LoVo (cell line): ENCODE measurements at regions not wholly inside any gene's neighbourhood (a gene's known extent, or its start where the extent isn't known, plus 50 kb on each side); places are given as distances from the start of the nearest gene placed in this dataset.
"Not testable (repeated sequence)": the region's sequence is repeated elsewhere in the genome, so short reads cannot be mapped to it uniquely, and the experiment has no call there.

Experiments
- DNase-seq: peaks from one replicate; pipeline ENCODE4 v3.0.0-alpha.2; 2016; ENCODE audit warnings: low spot score

- DNase-seq, result no peak
Observed at GRCh38 chr12:46670636-46671035, 155.2 kb downstream of the SLC38A4 start.

- no peak for DNase-seq
Observed at GRCh38 chr12:46669720-46670119, 156.1 kb downstream of the SLC38A4 start.

DNA sequence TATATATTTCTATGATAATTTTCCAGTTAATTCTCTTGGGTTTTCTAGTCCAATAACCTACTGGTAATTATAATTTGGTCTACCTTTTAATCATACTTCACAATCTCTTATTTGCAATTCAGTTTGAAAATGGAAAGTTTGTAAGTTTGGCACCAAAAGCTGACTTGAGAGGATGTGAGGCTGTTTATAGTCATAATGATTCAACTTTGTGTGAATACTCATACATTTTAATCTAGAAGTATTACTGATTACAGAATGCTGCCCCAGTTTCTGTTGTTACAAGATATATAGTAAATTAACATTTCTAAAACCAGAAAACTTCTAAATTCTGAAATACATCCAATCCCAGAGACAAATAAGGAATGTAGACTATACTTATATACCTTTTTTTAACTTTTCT, 158.2 kb downstream of the SLC38A4 start:
- DNase-seq, result no peak

GRCh38 chr12:46664761-46665287, 161.0 kb downstream of the SLC38A4 start:
- DNase-seq, result peak; percentile 71

GRCh38 chr12:46663318-46663717, 162.5 kb downstream of the SLC38A4 start:
- DNase-seq, result no peak

GRCh38 chr12:46661110-46661845, 164.5 kb downstream of the SLC38A4 start:
- peak; percentile 67 for DNase-seq

GRCh38 chr12:46660719-46661109, 165.1 kb downstream of the SLC38A4 start:
- DNase-seq, result no peak

GRCh38 chr12:46660276-46660675, 165.5 kb downstream of the SLC38A4 start:
- DNase-seq, result no peak

GRCh38 chr12:46659824-46660223, 166.0 kb downstream of the SLC38A4 start:
- DNase-seq, result no peak

- DNase-seq, result no peak
Observed at GRCh38 chr12:46659032-46659650, 166.7 kb downstream of the SLC38A4 start.

DNA sequence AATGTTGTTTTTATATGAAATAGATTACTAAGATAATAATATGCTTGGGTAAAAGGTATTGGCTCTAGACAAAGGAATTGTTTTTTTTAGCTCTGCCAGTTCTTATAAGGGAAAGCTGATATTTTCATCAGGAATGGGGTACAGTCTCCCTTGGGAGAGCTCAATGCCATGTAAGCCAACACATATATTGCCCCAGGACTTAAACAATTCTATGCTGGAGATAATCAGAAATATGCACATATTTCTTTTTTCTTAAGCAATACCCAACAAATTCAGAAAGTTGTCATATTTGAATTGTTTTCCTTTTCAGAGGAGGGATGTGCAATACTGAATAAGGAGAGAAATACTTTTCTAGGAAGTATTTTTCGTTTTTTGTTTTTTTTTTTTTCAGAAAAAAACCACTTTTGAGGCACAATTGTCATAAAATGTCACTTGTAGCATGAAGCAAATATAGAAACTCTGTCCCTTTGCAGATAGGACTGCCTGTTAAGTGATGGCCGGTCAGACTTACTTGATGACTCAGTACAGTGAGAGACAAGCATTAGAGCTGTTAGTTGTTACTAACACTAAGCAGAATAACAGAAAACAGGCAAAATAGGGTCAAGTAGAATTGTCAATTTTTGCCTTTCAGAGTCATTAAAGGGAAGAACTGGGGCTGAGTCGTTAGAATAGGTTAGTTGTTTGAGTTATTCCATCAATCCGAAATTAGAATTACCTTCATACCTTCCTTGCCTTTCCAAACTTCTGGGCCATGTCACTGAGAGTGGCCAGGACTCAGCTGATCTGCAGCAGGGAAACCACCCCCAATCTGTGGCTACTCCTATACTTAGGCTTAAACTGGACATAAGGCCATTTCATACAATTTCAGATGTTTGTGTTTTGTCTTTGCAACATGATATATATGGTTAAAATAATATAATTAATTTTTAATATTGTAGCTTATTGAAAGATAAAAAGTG, 168.1 kb downstream of the SLC38A4 start:
- DNase-seq, result no peak

DNA sequence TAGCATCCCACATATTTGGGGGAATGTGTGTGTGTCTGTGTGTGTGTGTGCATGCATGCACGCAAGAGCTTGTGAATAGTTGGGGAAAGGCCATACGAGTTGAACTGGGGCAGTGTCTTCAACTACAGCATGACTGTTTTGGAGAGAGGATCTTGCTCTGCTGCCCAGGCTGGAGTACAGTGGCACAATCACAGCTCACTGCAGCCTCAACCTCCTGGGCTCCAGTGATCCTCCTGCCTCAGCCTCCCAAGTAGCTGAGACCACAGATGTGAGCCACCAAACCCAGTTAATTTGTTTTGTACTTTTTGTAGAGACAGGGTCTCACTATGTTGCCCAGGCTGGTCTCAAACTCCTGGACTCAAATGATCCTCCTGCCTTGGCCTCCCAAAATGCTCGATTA, 169.8 kb downstream of the SLC38A4 start:
- not testable (repeated sequence) for DNase-seq

DNA sequence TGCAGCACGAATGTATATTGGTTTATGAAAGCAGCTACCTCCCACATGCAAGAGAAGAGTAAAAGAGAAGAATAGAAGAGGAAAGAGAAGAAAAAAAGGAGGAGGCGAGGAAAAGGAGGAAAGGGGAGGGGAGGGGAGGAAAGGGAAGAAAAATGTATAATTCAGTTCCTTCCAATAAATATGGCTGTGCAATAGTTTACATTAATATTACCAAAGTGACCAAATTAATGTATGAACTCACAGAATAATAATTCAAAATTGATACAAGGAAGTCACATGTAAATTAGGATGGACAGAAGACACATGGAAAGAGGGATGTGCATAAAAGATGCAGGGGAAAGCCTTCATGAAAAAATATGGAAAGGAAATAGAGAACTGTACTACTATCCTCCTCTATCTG, 172.5 kb downstream of the SLC38A4 start:
- DNase-seq, result no peak

GRCh38 chr12:46652692-46653091, 173.1 kb downstream of the SLC38A4 start:
- no peak for DNase-seq

DNA sequence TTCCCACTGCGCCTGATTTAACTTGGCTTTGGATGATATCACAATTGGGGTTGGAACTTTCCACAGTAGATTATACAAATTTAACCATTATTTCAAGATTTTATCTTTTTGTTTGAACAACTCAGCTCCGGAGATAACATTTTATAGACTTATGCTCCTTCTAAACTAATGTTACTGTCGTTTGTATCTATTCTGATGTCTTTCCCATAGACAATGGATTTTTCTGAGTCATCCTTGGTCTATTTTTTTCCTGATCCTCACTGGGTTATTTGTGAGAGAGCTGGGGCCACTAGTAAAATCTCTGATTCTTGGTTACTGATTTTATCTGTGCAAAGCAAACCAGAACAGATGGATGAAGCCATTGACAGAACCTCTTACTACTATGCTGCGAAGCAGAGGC, 175.1 kb downstream of the SLC38A4 start:
- no peak for DNase-seq

- no peak for DNase-seq
Observed at GRCh38 chr12:46649433-46649832, 176.4 kb downstream of the SLC38A4 start.

DNA sequence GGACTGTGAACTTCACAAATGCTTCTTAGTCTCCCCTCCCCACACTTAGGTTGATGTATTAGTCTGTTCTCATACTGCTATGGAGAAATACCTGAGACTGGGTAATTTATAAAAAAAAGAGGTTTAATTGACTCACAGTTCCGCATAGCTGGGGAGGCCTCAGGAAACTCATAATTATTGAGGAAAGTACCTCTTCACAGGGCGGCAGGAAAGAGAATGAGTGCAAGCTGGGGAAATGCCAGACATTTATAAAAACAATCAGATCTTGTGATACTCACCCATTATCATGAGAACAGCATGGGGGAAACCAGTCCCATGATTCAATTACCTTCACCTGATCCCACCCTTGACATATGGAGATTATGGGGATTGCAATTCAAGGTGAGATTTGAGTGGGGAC, 178.8 kb downstream of the SLC38A4 start:
- no peak for DNase-seq

DNA sequence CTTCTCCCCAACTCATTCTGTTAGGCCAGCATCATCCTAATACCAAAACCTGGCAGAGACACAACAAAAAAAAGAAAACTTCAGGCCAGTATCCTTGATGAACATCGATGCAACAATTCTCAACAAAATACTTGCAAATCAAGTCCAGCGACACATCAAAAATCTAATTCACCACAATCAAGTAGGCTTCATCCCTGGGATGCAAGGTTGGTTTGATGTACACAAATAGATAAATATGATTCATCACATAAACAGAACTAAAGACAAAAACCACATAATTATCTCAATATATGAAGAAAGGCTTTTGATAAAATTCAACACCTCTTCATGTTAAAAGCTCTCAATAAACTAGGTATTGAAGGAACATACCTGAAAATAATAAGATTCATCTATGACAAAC, 184.1 kb downstream of the SLC38A4 start:
- DNase-seq, result not testable (repeated sequence)

DNA sequence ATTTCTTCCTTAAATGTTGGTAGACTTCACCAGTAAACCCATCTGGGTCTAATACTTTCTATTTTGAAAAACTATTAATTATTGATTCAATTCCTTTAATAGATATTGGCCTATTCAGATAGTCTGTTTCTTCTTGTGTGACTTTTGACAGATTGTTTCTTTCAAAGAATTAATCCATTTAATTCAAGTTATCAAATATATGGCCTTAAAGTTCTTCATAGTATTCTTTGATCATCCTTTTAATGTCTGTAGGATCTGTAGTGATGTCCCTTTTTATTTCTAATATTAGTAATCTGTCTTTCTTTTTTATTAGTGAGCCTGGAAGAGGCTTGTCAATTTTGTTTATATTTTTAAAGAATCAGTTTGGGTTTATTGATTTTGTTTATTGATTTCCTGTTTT, 190.0 kb downstream of the SLC38A4 start:
- no peak for DNase-seq

- no peak for DNase-seq
Observed at GRCh38 chr12:46629331-46630229, 196.2 kb downstream of the SLC38A4 start.

- no peak for DNase-seq
Observed at GRCh38 chr12:46628176-46628575, 197.6 kb downstream of the SLC38A4 start.
